ENCODE measurements at regions not wholly inside any gene's neighbourhood (a gene's known extent, or its start where the extent isn't known, plus 50 kb on each side); places are given as distances from the start of the nearest gene placed in this dataset.

DNA sequence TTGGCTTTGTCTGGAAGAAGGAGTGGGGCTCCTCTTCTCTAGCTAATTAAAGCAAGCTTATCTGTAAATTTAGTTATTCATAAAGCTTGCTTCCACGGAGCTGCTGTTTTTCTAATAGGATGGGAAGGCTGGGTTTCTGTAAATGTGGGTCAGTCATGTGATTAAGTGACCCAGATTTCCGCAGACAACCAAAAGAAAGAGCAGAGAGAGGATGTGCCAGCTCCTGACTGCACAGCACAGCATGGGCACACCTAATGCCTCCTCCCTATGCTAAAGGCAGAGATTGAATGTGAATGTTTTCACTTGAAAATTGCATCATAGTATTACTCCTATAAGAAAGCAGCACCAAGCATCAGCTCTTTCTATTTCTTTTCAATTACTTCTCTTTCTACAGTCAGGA is 160.2 kb downstream of the FAT3 start:
- H3K4me2 ChIP-seq (ENCODE audit: low read length) = no peak overlapping the region
- POLR2A ChIA-PET (ENCODE audit: unreplicated experiment) = no interaction called here
- no TSS peak for BruUV-seq (replicated peaks)

DNA sequence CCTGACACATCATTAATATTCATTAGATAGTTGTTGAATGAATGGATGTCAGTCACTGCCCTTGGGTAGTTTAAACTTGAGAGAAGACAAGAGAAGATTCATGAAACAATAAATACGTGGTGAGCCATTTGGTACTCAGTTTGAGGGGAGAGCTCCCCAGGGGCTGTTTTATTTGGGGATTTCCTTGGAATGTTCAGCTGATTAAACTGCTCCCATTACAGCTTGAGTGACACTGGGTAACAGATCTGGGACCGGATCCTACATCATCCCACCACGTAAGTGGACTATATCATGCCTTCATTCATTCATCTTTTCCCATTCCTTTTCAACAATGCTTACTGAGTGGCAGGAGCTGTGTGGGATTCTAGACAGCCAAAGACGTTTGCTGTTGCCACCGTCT is 162.0 kb downstream of the FAT3 start:
- DNase-seq (no peak), ATAC-seq (no peak)
- Histone ChIP-seq H3K79me2 (ENCODE audit: low read length) (no peaks in the 10 kb centered on the region), H3K36me3 (ENCODE audit: low read depth, low read length) (no peaks in the 10 kb centered on the region), H3K9me3 (ENCODE audit: low read length) (0 out of 2 replicates have a peak, but pooled peaks cover 6% of the 10 kb centered on the region), H3K9me2 (replicated peaks; ENCODE audit: low read length) (no peaks in the 10 kb centered on the region), H3K27me3 (ENCODE audit: low read length) (no peaks in the 10 kb centered on the region), H4K20me1 (ENCODE audit: low read length) (no peaks in the 10 kb centered on the region), H3K27ac (ENCODE audit: low read length) (no peak overlapping the region), H3K4me1 (ENCODE audit: insufficient read depth, low read length) (peaks cover 11% of the 10 kb centered on the region; the same call in 1 of the 2 replicates), H3K4me2 (ENCODE audit: low read length) (no peak overlapping the region), H3F3A (ENCODE audit: low read length, unreplicated experiment) (no peaks in the 10 kb centered on the region), H3K9ac (ENCODE audit: low read length) (no peak overlapping the region), H3K4me3 (ENCODE audit: low read length) (no peak overlapping the region), H2AFZ (ENCODE audit: low read length) (no peak overlapping the region)
- CTCF ChIA-PET = no interaction called here
- BruUV-seq (replicated peaks) = no TSS peak
- no peak for TF ChIP-seq EZH2phosphoT487 (IDR thresholded peaks at IDR 0.05; ENCODE audit: borderline replicate concordance, low read length)
- TF ChIP-seq, protein P1, sequence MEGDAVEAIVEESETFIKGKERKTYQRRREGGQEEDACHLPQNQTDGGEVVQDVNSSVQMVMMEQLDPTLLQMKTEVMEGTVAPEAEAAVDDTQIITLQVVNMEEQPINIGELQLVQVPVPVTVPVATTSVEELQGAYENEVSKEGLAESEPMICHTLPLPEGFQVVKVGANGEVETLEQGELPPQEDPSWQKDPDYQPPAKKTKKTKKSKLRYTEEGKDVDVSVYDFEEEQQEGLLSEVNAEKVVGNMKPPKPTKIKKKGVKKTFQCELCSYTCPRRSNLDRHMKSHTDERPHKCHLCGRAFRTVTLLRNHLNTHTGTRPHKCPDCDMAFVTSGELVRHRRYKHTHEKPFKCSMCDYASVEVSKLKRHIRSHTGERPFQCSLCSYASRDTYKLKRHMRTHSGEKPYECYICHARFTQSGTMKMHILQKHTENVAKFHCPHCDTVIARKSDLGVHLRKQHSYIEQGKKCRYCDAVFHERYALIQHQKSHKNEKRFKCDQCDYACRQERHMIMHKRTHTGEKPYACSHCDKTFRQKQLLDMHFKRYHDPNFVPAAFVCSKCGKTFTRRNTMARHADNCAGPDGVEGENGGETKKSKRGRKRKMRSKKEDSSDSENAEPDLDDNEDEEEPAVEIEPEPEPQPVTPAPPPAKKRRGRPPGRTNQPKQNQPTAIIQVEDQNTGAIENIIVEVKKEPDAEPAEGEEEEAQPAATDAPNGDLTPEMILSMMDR (conservative IDR thresholded peaks at IDR 0.05; ENCODE audit: low read depth, low read length) = no peak
- TF ChIP-seq EZH2 (IDR thresholded peaks at IDR 0.05; ENCODE audit: low read length, unreplicated experiment) = no peak
- intact Hi-C loops (cut with micrococcal nuclease) = no loop called here
- POLR2A ChIA-PET (ENCODE audit: unreplicated experiment) = no interaction called here

More for the DNA sequence above, 160.2 kb downstream of the FAT3 start:
- no peaks in the 10 kb centered on the region for H3F3A ChIP-seq (ENCODE audit: low read length, unreplicated experiment)
- H4K20me1 ChIP-seq (ENCODE audit: low read length) = no peaks in the 10 kb centered on the region
- no peak overlapping the region for H3K27ac ChIP-seq (ENCODE audit: low read length)
- H3K79me2 ChIP-seq (ENCODE audit: low read length) = no peaks in the 10 kb centered on the region
- H3K27me3 ChIP-seq (ENCODE audit: low read length) = no peaks in the 10 kb centered on the region
- intact Hi-C loops (cut with micrococcal nuclease) = no loop called here
- CTCF ChIA-PET = no interaction called here
- ATAC-seq (no peak), DNase-seq (no peak)
- 0 out of 2 replicates have a peak, but pooled peaks cover 6% of the 10 kb centered on the region for H3K9me3 ChIP-seq (ENCODE audit: low read length)
- H3K4me3 ChIP-seq (ENCODE audit: low read length) = no peak overlapping the region
- H2AFZ ChIP-seq (ENCODE audit: low read length) = no peak overlapping the region
- H3K9me2 ChIP-seq (replicated peaks; ENCODE audit: low read length) = no peaks in the 10 kb centered on the region
- no peak overlapping the region for H3K9ac ChIP-seq (ENCODE audit: low read length)
- no peak for TF ChIP-seq EZH2 (IDR thresholded peaks at IDR 0.05; ENCODE audit: low read length, unreplicated experiment)
- no peak for TF ChIP-seq EZH2phosphoT487 (IDR thresholded peaks at IDR 0.05; ENCODE audit: borderline replicate concordance, low read length)
- TF ChIP-seq, protein P1 (conservative IDR thresholded peaks at IDR 0.05; ENCODE audit: low read depth, low read length) = no peak
- peaks cover 11% of the 10 kb centered on the region; the same call in 1 of the 2 replicates for H3K4me1 ChIP-seq (ENCODE audit: insufficient read depth, low read length)
- H3K36me3 ChIP-seq (ENCODE audit: low read depth, low read length) = no peaks in the 10 kb centered on the region

DNA sequence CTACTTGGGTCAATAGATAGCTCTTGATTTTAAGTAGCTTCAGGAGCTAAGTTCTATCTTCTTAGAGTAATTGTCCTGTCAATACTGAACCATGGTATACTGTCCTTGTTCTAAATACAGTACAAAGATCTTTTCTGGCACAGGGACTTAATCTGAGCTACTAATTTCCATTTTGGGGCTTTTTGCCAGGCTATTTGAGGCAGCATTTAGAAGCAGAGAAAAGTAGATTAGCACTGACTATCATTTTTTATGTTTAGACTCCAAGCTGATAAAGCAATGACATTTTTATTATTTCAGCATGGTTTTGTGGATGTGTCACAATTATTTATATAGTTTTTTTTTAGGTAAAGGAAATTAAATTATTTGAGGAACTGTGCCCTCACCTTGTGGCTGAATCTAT is 163.2 kb downstream of the FAT3 start:
- ATAC-seq = no peak
- no TSS peak for BruUV-seq (replicated peaks)
- intact Hi-C loops (cut with micrococcal nuclease) = no loop called here

More for the DNA sequence above, 163.2 kb downstream of the FAT3 start:
- ChIA-PET POLR2A (ENCODE audit: unreplicated experiment) (interaction anchor here (0.7 kb wide), 1 partner anchor 8 kb away, joined by 4 read pairs; no protein-coding TSS in a partner anchor), CTCF (no interaction called here)
- no peaks in the 10 kb centered on the region for H3K79me2 ChIP-seq (ENCODE audit: low read length)
- no peak overlapping the region for H3K4me2 ChIP-seq (ENCODE audit: low read length)
- no peak overlapping the region for H3K9ac ChIP-seq (ENCODE audit: low read length)
- H3F3A ChIP-seq (ENCODE audit: low read length, unreplicated experiment) = no peaks in the 10 kb centered on the region
- H3K4me1 ChIP-seq (ENCODE audit: insufficient read depth, low read length) = peaks cover 11% of the 10 kb centered on the region; the same call in 1 of the 2 replicates
- no peaks in the 10 kb centered on the region for H3K27me3 ChIP-seq (ENCODE audit: low read length)
- H4K20me1 ChIP-seq (ENCODE audit: low read length) = no peaks in the 10 kb centered on the region
- TF ChIP-seq, protein P1 (conservative IDR thresholded peaks at IDR 0.05; ENCODE audit: low read depth, low read length) = no peak
- TF ChIP-seq EZH2 (IDR thresholded peaks at IDR 0.05; ENCODE audit: low read length, unreplicated experiment) (no peak), EZH2phosphoT487 (IDR thresholded peaks at IDR 0.05; ENCODE audit: borderline replicate concordance, low read length) (no peak)
- H3K9me2 ChIP-seq (replicated peaks; ENCODE audit: low read length) = no peaks in the 10 kb centered on the region
- H3K4me3 ChIP-seq (ENCODE audit: low read length) = no peak overlapping the region
- no peak for DNase-seq
- no peaks in the 10 kb centered on the region for H3K9me3 ChIP-seq (ENCODE audit: low read length)
- H2AFZ ChIP-seq (ENCODE audit: low read length) = no peak overlapping the region
- H3K36me3 ChIP-seq (ENCODE audit: low read depth, low read length) = no peaks in the 10 kb centered on the region
- no peak overlapping the region for H3K27ac ChIP-seq (ENCODE audit: low read length)
